ENCODE measurements at regions not wholly inside any gene's neighbourhood (a gene's known extent, or its start where the extent isn't known, plus 50 kb on each side); places are given as distances from the start of the nearest gene placed in this dataset.
A peak's percentile ranks its signal among the peaks of the same experiment; 100 is the strongest.

DNA sequence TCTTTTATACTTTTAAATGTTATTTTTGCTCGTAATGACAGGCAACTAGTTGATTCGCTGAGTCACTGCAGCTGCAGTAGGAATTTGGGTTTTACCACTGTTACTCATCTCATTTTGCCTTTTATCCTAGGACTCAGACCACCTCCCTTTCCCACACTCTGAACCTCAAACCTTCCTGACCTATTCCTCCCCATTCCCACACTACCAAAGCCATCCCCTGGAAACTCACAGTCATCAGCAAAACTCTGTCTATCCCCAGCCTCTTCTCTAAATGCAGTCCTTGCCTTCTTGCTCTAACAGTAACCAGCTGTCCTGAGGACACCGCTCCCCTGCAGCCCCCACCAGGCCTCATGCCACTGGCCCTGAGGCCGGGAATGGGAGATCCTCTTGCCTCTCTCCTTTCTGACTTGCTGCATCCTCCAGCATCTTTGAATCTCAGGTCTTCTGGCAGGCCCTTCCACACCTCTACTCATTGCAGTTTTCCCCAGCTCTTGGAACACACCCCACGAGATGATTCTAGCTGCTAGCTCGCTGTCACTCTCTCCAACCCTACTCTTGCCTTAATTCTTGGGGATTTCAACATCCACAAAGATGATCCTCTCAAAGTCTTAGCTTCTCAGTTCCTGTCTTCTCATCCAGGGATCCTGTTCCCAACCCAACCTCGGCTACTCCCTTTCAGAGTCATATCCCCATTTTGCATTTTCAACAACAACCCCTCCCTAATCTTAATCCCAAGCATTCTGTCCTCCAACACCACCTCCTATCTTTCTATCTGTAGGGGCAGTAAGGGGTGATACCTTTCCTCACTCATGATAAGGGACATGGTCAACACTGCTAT is 55.9 kb upstream of the C3orf80 start:
- TF ChIP-seq JUND (IDR thresholded peaks at IDR 0.05), result no peak
- TF ChIP-seq, protein P1, sequence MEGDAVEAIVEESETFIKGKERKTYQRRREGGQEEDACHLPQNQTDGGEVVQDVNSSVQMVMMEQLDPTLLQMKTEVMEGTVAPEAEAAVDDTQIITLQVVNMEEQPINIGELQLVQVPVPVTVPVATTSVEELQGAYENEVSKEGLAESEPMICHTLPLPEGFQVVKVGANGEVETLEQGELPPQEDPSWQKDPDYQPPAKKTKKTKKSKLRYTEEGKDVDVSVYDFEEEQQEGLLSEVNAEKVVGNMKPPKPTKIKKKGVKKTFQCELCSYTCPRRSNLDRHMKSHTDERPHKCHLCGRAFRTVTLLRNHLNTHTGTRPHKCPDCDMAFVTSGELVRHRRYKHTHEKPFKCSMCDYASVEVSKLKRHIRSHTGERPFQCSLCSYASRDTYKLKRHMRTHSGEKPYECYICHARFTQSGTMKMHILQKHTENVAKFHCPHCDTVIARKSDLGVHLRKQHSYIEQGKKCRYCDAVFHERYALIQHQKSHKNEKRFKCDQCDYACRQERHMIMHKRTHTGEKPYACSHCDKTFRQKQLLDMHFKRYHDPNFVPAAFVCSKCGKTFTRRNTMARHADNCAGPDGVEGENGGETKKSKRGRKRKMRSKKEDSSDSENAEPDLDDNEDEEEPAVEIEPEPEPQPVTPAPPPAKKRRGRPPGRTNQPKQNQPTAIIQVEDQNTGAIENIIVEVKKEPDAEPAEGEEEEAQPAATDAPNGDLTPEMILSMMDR (IDR thresholded peaks at IDR 0.05), result no peak
- TF ChIP-seq TCF12 (IDR thresholded peaks at IDR 0.05), result peak; percentile 21; the same call in 1 of the 2 replicates
- no peak for TF ChIP-seq YY1 (IDR thresholded peaks at IDR 0.05; ENCODE audit: low read depth)
- no peak for TF ChIP-seq POLR2AphosphoS5 (IDR thresholded peaks at IDR 0.05; ENCODE audit: low read depth, low read length)

All from SK-N-SH (cell line).